ENCODE measurements at regions not wholly inside any gene's neighbourhood (a gene's known extent, or its start where the extent isn't known, plus 50 kb on each side); places are given as distances from the start of the nearest gene placed in this dataset.

DNA sequence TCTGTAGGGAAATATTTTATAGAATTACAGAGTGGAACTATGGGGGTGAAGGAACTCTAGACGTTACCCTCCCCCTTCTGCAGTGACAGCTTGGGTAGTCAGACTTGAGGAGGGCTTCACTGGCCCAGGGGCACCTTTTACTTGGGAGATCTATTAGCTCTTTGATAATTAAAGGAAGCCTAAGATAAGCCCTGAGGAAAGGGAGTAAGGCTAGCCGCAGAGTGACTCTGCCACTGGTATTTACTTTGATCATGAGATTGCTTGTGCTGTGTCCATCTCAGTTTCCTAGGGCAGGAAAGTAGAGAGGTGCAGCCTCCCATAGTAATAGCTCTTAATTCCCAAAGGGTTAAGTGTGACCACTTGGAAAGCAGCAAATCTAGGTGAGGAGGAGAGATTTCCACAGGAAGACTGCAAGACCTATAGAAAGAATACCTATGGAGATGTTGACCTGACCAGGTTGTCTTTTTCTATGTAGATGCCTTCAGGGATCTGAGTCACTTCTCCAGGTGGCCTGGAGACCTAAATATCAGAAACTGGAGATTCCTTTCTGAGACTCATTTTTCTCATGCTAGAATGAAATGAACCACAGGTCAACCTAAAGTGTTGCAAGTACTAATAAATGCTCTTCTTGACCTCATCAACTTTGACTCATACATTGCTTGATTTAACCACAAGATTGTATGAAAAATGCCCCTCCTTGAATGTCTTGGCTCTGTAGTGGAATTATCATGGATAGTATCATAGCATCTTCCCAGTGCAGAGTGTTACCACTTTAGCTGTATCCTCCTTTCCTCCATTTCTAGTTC lies 447.3 kb upstream of the GHITM start:
- Histone ChIP-seq H3K9ac (ENCODE audit: low read length) (no peak overlapping the region), H3K4me1 (ENCODE audit: low read length) (no peaks in the 10 kb centered on the region), H2AFZ (ENCODE audit: low read depth, low read length) (no peak overlapping the region), H3K4me2 (ENCODE audit: low read length) (no peak overlapping the region), H3K27ac (ENCODE audit: low read length) (no peak overlapping the region), H3K9me3 (ENCODE audit: insufficient read depth, low read length) (no peaks in the 10 kb centered on the region), H4K20me1 (ENCODE audit: insufficient read depth, low read length) (no peaks in the 10 kb centered on the region), H3K4me3 (ENCODE audit: low read length) (no peak overlapping the region), H3K36me3 (replicated peaks; ENCODE audit: low read depth, low read length) (no peaks in the 10 kb centered on the region), H3K79me2 (ENCODE audit: low read length) (no peaks in the 10 kb centered on the region), H3K27me3 (ENCODE audit: low read depth, low read length) (no peaks in the 10 kb centered on the region)
- TF ChIP-seq EZH2phosphoT487 (IDR thresholded peaks at IDR 0.05; ENCODE audit: low read depth) = no peak
- TF ChIP-seq, protein P1, sequence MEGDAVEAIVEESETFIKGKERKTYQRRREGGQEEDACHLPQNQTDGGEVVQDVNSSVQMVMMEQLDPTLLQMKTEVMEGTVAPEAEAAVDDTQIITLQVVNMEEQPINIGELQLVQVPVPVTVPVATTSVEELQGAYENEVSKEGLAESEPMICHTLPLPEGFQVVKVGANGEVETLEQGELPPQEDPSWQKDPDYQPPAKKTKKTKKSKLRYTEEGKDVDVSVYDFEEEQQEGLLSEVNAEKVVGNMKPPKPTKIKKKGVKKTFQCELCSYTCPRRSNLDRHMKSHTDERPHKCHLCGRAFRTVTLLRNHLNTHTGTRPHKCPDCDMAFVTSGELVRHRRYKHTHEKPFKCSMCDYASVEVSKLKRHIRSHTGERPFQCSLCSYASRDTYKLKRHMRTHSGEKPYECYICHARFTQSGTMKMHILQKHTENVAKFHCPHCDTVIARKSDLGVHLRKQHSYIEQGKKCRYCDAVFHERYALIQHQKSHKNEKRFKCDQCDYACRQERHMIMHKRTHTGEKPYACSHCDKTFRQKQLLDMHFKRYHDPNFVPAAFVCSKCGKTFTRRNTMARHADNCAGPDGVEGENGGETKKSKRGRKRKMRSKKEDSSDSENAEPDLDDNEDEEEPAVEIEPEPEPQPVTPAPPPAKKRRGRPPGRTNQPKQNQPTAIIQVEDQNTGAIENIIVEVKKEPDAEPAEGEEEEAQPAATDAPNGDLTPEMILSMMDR (IDR thresholded peaks at IDR 0.05; ENCODE audit: low read depth, low read length) = no peak

DNA sequence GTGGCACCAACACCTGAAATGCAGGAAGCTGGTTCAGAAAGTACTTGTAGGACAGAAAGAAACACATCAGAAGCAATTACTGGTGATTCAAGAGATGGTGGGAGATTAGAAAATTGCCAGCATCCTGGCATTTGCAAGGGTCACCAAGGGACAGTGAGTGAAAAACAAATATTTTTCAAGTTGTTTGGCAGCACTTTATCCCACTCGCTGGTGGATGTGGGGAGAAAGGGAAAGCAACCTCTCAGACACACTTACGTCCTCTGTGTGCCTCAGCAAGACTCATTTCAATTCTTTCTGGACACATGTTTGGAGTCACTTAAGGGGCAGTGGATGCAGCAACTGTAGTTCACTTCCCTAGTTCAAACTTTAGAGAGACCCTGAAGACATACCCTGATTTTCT lies 440.4 kb upstream of the GHITM start:
- H2AFZ ChIP-seq (ENCODE audit: low read depth, low read length) = no peak overlapping the region

DNA sequence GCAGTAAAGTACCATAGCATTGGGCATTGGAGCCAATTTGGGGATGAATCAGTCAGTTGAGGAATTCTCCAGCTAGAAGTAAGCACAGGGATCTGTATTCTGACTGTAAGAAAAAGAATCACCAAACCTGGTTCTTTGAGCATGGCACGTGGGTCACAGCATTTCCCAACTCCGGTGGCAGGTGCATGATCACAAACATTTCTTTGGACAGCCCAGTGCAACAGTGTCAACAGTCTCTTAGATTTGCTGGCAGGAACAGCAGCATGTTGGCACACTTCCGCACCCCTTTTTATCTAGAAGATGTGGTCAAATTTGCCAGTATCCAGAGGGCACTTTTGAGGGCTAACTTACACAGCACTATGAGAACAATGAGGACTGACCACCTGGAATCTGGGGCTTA lies 437.5 kb upstream of the GHITM start:
- Histone ChIP-seq H3K9me3 (ENCODE audit: insufficient read depth, low read length) (no peaks in the 10 kb centered on the region), H3K27me3 (ENCODE audit: low read depth, low read length) (no peaks in the 10 kb centered on the region), H3K27ac (ENCODE audit: low read length) (no peak overlapping the region), H3K4me1 (ENCODE audit: low read length) (no peaks in the 10 kb centered on the region), H3K4me2 (ENCODE audit: low read length) (no peak overlapping the region), H3K36me3 (replicated peaks; ENCODE audit: low read depth, low read length) (no peaks in the 10 kb centered on the region), H3K79me2 (ENCODE audit: low read length) (no peaks in the 10 kb centered on the region), H3K9ac (ENCODE audit: low read length) (no peak overlapping the region), H2AFZ (ENCODE audit: low read depth, low read length) (no peak overlapping the region), H3K4me3 (ENCODE audit: low read length) (no peak overlapping the region), H4K20me1 (ENCODE audit: insufficient read depth, low read length) (no peaks in the 10 kb centered on the region)
- TF ChIP-seq EZH2phosphoT487 (IDR thresholded peaks at IDR 0.05; ENCODE audit: low read depth) = no peak
- TF ChIP-seq, protein P1 (IDR thresholded peaks at IDR 0.05; ENCODE audit: low read depth, low read length) = no peak

More for the DNA sequence above, 440.4 kb upstream of the GHITM start:
- H3K4me1 ChIP-seq (ENCODE audit: low read length) = no peaks in the 10 kb centered on the region
- no peaks in the 10 kb centered on the region for H4K20me1 ChIP-seq (ENCODE audit: insufficient read depth, low read length)
- no peaks in the 10 kb centered on the region for H3K27me3 ChIP-seq (ENCODE audit: low read depth, low read length)
- no peak overlapping the region for H3K4me3 ChIP-seq (ENCODE audit: low read length)
- no peak overlapping the region for H3K4me2 ChIP-seq (ENCODE audit: low read length)
- no peak overlapping the region for H3K27ac ChIP-seq (ENCODE audit: low read length)
- no peaks in the 10 kb centered on the region for H3K36me3 ChIP-seq (replicated peaks; ENCODE audit: low read depth, low read length)
- TF ChIP-seq, protein P1 (IDR thresholded peaks at IDR 0.05; ENCODE audit: low read depth, low read length) = no peak
- no peaks in the 10 kb centered on the region for H3K79me2 ChIP-seq (ENCODE audit: low read length)
- H3K9me3 ChIP-seq (ENCODE audit: insufficient read depth, low read length) = no peaks in the 10 kb centered on the region
- H3K9ac ChIP-seq (ENCODE audit: low read length) = no peak overlapping the region

DNA sequence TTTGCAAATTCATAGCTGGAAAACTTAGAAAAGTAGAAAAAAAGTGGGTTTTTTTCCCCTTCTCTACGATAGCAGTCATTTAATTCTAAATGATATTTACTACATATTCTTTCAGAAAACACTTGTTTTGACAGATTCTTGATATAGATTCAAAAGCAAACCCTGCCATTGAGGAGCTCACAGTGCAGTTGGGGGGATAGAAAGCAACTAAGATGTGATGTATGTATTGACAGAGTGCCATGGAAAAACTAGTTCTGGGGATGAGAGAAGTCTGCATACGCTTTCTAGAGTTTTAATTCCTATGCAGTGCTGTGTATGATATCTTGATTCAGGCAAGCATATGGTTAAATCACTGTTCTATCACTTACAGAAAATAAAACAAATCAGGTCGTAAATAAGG lies 436.6 kb upstream of the GHITM start:
- H3K4me1 ChIP-seq (ENCODE audit: low read length) = no peaks in the 10 kb centered on the region
- H3K9me3 ChIP-seq (ENCODE audit: insufficient read depth, low read length) = no peaks in the 10 kb centered on the region
- no peak for TF ChIP-seq EZH2phosphoT487 (IDR thresholded peaks at IDR 0.05; ENCODE audit: low read depth)
- TF ChIP-seq, protein P1 (IDR thresholded peaks at IDR 0.05; ENCODE audit: low read depth, low read length) = no peak
- no peak overlapping the region for H2AFZ ChIP-seq (ENCODE audit: low read depth, low read length)
- H3K4me2 ChIP-seq (ENCODE audit: low read length) = no peak overlapping the region
- no peak overlapping the region for H3K27ac ChIP-seq (ENCODE audit: low read length)
- no peaks in the 10 kb centered on the region for H3K27me3 ChIP-seq (ENCODE audit: low read depth, low read length)
- H3K4me3 ChIP-seq (ENCODE audit: low read length) = no peak overlapping the region
- no peak overlapping the region for H3K9ac ChIP-seq (ENCODE audit: low read length)
- H4K20me1 ChIP-seq (ENCODE audit: insufficient read depth, low read length) = no peaks in the 10 kb centered on the region
- H3K79me2 ChIP-seq (ENCODE audit: low read length) = no peaks in the 10 kb centered on the region
- no peaks in the 10 kb centered on the region for H3K36me3 ChIP-seq (replicated peaks; ENCODE audit: low read depth, low read length)
